ENCODE measurements at regions not wholly inside any gene's neighbourhood (a gene's known extent, or its start where the extent isn't known, plus 50 kb on each side); places are given as distances from the start of the nearest gene placed in this dataset.

GRCh38 chr10:78850644-78851435 lies 217.9 kb upstream of the ZMIZ1 start:
- no peak for DNase-seq

GRCh38 chr10:78851647-78852046 lies 217.1 kb upstream of the ZMIZ1 start:
- no peak for DNase-seq

- DNase-seq: no peak
Observed at GRCh38 chr10:78852466-78853240, 216.1 kb upstream of the ZMIZ1 start.

DNA sequence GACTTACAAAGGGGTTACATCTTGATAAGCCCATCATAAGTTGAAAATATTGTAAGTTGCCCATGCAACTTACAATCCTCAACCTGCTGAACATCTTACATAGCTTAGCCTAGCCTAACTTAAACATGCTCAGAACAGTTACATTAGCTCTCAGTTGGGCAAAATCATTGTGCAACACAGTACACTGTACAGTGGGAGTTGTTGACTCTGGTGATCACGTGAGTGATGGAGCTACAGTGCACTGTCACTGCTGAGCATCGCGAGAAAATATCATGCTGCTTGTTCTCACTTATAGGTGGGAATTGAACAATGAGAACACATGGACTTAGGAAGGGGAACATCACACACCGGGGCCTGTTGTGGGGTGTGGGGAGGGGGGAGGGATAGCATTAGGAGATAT lies 214.9 kb upstream of the ZMIZ1 start:
- DNase-seq: no peak

DNA sequence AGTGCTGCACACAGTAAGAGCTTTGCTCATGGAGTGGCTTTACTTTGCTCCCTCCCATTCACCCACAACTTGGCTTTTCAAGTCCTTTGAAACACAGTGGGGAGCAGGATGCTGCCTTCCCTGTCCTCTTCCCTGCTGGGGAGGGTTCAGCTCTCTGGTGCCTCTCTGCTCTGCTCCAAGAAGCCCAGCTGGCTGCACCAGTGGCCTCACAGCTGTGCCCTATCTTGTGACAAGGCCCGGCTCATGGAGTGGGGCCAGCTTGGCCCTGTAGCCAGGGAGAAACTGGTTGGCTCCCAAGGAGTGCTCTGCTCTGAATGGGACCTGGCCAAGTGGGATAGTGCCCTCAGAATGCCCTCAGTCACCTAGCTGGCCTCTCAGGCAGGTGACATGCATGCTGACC lies 212.3 kb upstream of the ZMIZ1 start:
- DNase-seq: no peak

GRCh38 chr10:78857193-78857592 lies 211.6 kb upstream of the ZMIZ1 start:
- DNase-seq: no peak

DNA sequence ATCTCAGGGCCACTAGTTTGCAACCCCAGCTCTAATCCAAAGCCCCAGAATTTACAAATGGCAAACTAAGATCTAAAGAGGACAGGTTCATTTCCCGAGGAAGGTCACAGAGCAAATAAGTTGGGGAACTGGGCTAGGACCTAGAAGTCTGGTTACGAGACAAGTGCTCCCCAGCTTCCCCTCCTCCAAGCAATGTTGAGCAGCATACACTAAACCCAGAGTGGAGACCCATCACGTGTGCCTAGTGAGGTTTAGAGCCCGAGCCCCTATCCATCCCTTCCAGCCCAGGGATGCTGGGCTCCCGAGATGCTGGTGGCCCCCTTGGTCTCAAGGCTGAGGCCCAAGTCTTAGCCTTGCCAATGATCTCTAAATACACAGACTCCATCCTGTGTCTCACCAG lies 209.5 kb upstream of the ZMIZ1 start:
- DNase-seq: no peak

DNA sequence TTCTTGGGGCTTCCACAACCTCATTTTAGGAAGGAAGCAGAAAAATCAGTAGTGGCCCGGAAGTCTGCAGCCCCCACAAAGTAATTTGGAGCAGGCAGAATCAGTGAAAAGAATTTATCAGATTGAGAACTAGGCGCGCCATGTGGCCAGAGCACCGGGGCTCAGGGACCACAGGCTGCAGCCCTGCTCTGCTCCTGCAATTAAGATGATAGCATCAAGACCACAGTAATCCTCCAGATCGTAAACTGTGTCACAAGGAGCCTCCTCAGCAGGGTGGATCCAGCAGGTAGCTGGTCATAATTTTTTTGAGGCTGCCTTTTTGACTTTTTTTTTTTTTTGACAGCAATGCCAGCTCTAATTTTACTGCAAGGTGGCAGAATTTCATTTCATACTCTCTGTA lies 209.0 kb upstream of the ZMIZ1 start:
- no peak for DNase-seq

- DNase-seq: no peak
Observed at GRCh38 chr10:78860260-78860914, 208.4 kb upstream of the ZMIZ1 start.

DNA sequence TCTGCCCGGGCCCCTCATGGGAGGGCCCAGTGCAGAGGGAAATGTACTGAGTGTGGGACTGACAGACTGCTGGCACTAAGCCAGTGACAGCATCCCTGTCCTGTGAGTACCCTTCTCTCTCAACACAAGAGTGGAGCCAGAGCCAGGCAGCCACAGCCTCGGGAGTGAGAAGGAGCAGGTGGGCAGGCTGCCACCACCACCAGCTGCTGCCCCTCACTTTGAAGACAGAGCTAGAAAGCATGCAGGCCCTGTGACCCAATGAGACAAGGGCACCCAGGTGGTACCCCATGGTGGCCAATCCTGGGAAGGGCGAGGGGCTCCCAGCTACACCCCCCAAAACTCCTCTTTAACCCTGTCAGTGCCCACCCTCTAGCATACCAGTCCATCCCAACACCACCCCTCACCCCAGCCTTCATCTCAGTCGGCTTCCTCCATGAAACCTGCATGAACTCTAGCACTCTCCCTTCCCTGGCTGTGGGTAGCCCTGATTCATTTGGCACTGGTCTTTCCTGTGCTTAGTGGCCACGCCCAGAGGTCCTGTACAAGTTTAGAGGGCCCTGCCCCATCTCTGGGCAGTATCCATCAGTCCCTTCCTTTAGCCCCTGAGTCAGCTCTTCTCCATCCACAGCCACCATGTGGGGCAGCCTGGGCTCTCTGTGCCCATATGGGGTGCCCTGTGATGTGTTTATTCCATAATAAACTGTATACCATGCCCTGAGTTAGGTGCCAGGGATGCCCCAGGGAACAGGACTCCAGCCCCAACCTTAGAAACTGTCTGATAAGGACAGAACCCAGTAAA lies 207.0 kb upstream of the ZMIZ1 start:
- no peak for DNase-seq

- DNase-seq: no peak
Observed at GRCh38 chr10:78862328-78862640, 206.5 kb upstream of the ZMIZ1 start.

DNA sequence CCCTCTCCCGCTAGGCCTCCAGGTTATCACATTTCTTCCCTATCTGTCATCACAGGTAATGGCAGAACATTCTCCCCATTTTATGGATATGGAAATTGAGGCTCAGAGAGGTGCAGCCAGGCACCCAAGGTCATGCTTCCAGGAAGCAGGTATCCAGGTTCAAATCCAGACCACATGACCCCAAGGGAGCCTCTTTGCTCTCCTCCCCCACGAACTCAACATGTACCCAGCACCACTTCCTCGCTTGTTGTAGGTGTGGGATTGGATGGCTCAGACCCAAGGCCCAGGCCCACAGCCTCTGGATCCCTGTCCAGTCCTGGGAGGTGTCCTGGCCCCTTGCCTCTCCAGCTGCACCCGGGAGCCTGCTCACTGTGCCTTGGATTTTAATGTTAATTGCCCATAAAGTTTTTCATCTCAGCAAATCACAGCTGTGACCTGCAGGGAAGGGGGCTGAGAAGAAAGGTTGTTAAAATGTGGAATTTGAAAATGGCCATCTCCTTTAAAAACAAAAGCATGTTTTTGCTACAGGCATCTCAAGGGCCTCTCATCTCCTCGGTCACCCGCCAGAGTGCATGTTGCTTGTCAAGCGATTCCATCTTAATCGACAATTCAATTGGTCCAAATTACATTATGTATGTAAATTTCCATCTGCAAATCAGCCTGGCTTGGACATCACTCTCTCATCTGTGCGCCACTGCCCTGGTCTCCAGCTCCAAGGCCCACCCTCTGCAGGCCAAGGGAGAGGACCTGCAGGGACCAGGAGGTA lies 205.4 kb upstream of the ZMIZ1 start:
- DNase-seq: no peak

GRCh38 chr10:78863906-78864239 lies 204.9 kb upstream of the ZMIZ1 start:
- DNase-seq: no peak

GRCh38 chr10:78864761-78865537 lies 203.8 kb upstream of the ZMIZ1 start:
- no peak for DNase-seq

DNA sequence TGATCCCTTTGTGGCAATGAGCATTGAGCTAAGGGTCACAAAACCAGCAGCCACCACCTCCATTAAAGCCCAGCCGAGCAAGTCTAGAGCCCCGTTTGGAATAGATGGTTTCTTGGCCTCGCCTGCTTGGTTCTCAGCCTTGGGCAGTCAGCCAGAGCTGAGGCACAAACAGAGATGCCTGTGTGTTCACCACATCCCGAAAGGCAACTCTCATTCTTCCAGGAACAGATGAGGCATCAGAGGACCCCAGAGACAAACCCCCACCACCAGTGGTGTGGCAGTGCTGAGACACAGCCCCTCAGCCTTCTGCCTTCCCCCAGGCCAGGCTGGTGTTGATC lies 203.3 kb upstream of the ZMIZ1 start:
- DNase-seq: no peak

DNA sequence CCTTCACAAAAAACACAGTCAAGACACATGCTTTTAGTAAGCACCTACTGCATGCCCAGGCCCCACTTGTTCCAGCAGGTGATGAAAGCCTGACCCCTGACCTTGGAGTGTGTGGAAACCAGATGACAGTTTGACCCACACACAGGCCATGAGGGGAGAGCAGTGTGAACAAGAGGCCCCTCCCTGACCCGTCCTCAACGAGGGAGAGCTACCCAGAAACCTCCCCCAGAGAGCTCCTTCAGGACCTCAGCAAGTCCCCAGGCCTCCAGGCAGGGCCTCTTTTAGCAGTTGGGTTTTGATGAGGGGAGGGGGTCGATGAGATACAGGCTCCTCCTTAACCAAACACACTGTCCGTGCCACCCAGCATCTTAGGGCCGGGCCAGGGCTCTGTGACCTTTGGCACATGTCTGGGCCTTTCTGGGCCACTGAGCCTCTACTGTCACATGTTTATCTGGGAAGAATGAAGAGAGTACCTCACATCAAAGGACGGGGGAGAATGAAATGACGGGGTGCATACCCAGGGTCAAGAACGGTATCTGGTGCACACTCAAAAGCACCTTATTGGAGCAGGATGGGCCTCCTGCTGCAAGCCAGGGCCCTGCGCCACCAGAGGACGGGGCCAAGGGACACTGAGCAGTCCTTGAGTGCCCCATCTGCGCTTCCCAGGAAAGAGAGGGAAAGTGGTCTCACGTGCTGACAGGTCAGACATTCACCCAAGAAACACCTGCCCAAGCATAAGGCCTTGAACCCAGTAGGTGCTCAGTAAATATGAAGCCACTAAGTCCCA lies 202.6 kb upstream of the ZMIZ1 start:
- no peak for DNase-seq

DNA sequence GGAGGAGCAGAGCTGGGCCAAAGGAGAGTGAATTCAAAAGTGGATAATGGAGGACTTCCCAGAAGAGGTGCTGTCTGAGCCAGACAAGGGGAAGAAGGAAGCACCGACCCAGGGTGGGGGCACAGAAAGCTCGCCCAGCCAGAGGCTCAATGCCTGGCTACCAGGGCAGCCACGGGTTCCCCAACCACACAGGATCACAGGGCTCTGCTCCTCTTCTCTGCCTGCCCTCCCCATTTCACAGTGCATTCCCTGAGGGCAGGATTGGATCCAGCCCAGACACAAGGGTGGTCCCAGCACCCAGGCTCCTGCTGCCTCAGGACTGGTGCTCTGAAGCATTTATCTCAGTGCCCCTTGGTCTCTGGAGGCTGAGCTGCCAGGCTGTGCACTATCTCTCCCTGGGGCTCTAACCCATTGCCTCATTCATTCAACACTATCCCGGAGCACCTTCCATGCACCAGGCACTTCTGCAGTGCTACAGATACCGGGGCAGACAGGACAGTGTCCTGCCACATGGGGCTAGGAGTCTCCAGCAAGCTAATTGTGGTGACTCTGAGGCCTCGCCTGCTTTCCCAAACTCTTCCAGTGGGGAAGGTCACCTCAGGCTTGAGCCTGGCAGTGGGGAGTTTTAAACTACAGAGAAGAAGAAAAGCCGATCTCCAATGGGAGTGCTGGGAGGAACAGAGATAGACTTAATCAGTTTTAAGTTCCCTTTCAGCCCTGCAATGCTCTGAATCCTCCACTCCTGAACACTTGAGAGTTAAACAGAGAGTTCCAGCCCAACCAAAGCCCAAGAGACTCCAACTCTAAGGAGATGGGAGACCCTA lies 201.8 kb upstream of the ZMIZ1 start:
- no peak for DNase-seq

DNA sequence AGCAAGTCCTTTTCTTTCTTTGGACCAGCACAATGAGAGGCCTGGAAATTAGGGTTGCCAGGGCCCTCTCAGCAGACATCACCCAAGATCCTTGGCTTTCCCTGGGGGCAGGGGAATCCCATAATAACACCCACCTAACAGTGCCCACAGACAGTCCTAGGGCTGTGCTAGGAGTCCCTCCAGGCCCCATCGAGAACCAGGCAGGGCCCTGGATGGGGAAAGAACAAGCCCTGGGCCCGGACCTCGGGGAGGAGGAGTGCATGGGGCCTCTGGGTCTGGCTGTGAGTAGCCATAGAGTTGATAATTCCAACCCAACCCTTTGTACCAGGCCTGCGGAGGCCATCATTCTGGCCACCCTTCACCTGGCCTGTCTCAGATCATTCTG lies 201.2 kb upstream of the ZMIZ1 start:
- no peak for DNase-seq

DNA sequence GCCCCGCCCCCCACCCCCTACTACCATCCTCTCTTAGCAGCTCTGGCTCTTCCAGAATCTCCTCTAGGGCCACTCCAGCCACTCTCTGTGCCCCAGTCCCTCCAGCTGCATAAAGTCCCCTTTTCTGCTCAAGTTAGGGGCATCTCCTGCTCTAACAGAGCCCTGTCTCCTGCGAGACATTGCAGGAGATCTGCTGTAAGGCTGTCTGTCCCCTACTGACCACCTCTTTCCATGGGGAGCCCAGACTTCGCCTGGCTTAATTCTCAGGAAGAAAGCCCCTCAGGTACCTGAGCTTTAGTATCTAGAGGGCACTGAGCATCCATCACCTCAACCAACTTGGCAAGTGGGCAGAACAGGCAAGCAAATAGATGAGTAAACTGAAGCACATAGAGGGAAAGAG lies 200.7 kb upstream of the ZMIZ1 start:
- DNase-seq: no peak

DNA sequence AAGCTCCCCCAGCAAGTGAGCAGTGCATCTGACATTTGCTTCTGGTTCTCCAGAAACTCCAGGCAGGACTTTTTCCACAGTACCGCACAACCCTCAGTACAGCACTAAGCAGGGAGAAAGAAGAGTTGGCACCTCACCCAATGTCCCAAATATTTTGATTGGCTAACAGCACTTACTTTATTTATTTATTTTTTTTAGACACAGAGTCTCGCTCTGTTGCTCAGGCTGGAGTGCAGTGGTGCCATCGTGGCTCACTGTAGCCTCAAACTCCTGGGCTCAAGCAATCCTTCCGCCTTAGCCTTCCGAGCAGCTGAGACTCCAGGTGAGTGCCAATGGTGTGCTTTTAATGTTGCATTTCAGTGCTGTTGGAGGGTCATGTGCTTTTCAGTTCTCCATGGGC lies 200.3 kb upstream of the ZMIZ1 start:
- no peak for DNase-seq

Measured in CD4-positive, alpha-beta T cell treated with Interleukin-15 for 1 hour (primary cell).